GM12892 (cell line): ENCODE measurements at regions not wholly inside any gene's neighbourhood (a gene's known extent, or its start where the extent isn't known, plus 50 kb on each side); places are given as distances from the start of the nearest gene placed in this dataset.

Experiments
- DNase-seq: peaks from one replicate; pipeline ENCODE4 v3.0.0; 2011; ENCODE audit not compliant: insufficient read length
- FAIRE-seq: peaks from 2 replicates; lab custom pipeline; 2011; peaks lifted over from hg19 to GRCh38; lab: Jason Lieb, UNC
- POLR2A ChIP-seq: IDR thresholded peaks from 2 replicates; pipeline ENCODE4 v1.6.1; 2011; ENCODE audit warnings: low read depth, low read length, control low read depth
- POLR2AphosphoS5 ChIP-seq: IDR thresholded peaks from 2 replicates; pipeline ENCODE4 v1.6.1; 2011; ENCODE audit warnings: low read depth, low read length, control low read depth
- TAF1 ChIP-seq: IDR thresholded peaks from 2 replicates; pipeline ENCODE4 v1.6.1; 2011; ENCODE audit warnings: low read depth, mild to moderate bottlenecking, control low read depth, low read length, borderline replicate concordance

- TF ChIP-seq TAF1 (no peak), POLR2AphosphoS5 (no peak), POLR2A (no peak)
- FAIRE-seq (no peak), DNase-seq (no peak)
Observed at GRCh38 chr9:82234160-82234943, 245.8 kb downstream of the SPATA31D1 start.

DNA sequence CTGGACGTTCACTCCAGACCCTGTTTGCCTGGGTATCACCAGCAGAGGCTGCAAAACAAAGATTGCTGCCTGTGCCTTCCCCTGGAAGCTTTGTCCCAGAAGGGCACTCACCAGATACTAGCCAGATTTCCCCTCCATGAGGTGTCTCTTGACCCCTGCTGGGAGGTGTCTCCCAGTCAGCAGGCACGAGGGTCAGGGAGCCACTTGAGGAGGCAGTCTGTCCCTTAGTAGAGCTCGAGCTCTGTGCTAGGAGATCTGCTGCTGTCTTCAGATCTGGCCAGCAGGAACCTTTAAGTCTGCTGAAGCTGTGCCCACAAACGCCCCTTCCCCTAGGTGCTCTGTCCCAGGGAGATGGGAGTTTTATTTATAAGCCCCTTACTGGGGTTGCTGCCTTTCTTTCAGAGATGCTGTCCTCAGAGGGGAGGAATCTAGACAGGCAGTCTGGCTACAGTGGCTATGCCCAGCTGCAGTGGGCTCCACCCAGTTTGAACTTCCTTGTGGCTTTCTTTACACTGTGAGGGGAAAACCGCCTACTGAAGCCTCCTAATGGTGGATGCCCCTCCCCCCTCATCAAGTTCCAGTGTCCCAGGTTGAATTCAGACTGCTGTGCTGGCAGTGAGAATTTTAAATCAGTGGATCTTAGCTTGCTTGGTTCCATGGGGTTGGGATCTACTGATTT, 253.9 kb downstream of the SPATA31D1 start:
- no peak for TF ChIP-seq TAF1
- TF ChIP-seq POLR2AphosphoS5, result no peak
- TF ChIP-seq POLR2A, result no peak
- FAIRE-seq (no peak), DNase-seq (no peak)

- DNase-seq (no peak), FAIRE-seq (no peak)
- no peak for TF ChIP-seq TAF1
- TF ChIP-seq POLR2A, result no peak
- TF ChIP-seq POLR2AphosphoS5, result no peak
Observed at GRCh38 chr9:82247318-82247717, 258.7 kb downstream of the SPATA31D1 start.

- DNase-seq (no peak), FAIRE-seq (no peak)
- TF ChIP-seq POLR2A (no peak), TAF1 (no peak), POLR2AphosphoS5 (no peak)
Observed at GRCh38 chr9:82252116-82252515, 263.5 kb downstream of the SPATA31D1 start.

DNA sequence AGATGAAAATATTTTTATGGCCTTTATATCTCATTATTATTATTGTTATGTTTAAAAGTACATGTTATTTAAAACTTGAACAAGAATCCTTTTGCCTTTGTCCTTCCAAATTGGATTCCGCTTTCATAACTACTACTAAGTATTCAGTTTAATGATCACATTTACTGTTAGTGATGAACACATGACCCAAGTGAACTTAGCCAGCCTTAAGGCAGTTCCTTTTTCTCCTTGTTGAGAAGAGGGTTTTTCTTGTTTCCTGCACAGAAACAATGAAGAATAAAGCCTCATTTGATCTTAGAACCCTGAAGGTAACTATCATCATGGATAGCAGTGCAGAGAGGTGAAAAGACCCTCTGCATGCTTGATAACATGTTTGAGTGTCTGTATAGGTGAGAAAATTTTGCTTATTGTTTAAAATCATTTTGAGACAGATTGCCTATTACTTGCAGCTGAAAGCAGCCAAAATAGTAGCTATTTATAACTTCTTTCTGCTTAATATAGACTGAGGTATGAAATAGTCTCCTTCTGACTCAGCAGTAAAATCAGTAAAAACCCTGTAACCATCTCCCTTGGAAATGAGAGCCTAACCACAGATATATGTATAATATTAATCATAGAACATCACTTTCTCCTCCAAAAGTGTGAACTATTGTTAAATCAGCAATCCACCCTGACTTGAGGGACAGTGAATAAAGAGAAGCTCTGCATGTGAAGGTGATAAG, 266.2 kb downstream of the SPATA31D1 start:
- DNase-seq (no peak), FAIRE-seq (no peak)
- TF ChIP-seq TAF1, result no peak
- no peak for TF ChIP-seq POLR2AphosphoS5
- no peak for TF ChIP-seq POLR2A

- no peak for TF ChIP-seq TAF1
- no peak for TF ChIP-seq POLR2A
- TF ChIP-seq POLR2AphosphoS5, result no peak
- DNase-seq (no peak), FAIRE-seq (no peak)
Observed at GRCh38 chr9:82255481-82256176, 267.1 kb downstream of the SPATA31D1 start.

DNA sequence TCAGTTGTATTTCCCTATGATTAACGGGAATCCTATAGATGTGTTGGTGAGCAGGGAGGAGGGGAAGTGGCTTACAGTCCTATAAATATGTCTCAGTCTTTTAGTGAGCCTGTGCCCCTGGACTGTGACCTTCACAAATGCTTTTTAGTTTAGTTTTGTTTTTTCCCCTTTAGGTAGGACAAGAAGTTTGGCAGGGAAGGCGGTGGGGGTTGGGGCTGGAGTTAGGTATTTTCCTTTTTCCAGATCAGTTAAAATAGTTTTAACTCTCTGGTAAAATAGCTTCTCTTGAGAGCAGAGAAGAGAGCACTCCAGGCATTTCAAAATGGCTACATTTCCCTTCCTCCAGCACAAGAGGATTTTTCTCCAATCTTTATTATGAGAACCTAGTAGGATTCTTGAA, 272.1 kb downstream of the SPATA31D1 start:
- DNase-seq (no peak), FAIRE-seq (no peak)
- no peak for TF ChIP-seq POLR2A

DNA sequence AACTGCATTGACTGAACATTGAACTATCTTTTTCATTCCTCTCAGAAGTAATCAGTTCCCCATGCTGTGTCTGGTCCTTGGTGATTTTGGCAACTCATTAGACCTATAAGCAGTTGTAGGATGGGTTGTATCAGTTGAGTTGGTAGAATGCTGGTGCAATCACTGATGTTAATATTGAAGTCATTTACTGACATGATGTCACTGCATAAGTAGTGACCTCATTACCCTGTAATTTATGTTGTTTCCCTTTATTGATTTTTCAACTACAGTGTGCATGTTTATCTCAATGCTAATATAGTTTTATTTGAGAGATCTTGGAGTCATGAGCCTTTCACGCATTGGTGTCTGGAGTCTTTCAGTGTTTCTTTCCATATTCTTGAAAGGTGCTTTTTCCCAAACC, 275.0 kb downstream of the SPATA31D1 start:
- DNase-seq, result no peak
- FAIRE-seq, result no peak
- TF ChIP-seq POLR2A (no peak), TAF1 (no peak)

- no peak for FAIRE-seq
- no peak for DNase-seq
- TF ChIP-seq POLR2A (no peak), TAF1 (no peak), POLR2AphosphoS5 (no peak)
Observed at GRCh38 chr9:82271106-82271561, 282.6 kb downstream of the SPATA31D1 start.

DNA sequence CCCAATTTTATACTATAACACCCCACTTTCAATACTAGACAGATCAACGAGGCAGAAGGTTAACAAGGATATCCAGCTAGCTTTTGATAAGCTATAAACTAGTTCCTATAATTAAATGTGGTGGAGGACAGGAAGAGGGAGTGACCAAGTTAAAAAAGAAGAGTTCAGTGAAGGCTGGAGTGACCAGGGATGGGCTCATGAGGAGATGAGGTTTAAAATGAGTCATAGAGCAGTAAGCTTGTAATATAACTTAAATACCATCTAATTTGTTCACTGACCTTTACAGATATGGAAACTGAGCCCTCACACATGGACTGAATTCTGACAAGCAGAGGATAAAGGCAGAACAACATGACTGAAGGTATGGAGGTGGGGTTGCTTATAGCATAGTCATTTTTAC, 284.5 kb downstream of the SPATA31D1 start:
- FAIRE-seq (no peak), DNase-seq (no peak)
- TF ChIP-seq POLR2A (no peak), TAF1 (no peak), POLR2AphosphoS5 (no peak)
